BJ (cell line): ENCODE measurements at regions not wholly inside any gene's neighbourhood (a gene's known extent, or its start where the extent isn't known, plus 50 kb on each side); places are given as distances from the start of the nearest gene placed in this dataset.

Experiments
- CTCF ChIA-PET: fragments of 350-600 bp; formaldehyde crosslinking; extraction: SDS; loops from one replicate; lab custom pipeline; 2021; ENCODE audit warnings: antibody characterized with exemption, inconsistent platforms; lab: Yijun Ruan, JAX
- POLR2A ChIA-PET: fragments of 300-600 bp; sonication (Branson Sonifier 250); formaldehyde crosslinking; extraction: SDS; loops from one replicate; lab custom pipeline; 2021; ENCODE audit warnings: antibody characterized with exemption; lab: Charles Lee
- DNase-seq: peaks from one replicate; pipeline ENCODE4 v3.0.0-alpha.2; 2011; ENCODE audit warnings: low read depth
- H3K27me3 ChIP-seq: 2 replicates; pipeline ENCODE4 v1.6.0; 2011; ENCODE audit warnings: low read length; ENCODE audit not compliant: control insufficient read depth, insufficient read depth
- H3K36me3 ChIP-seq: 2 replicates; pipeline ENCODE4 v1.5.1; 2011; ENCODE audit warnings: low read length; ENCODE audit not compliant: control insufficient read depth, insufficient read depth
- H3K4me3 ChIP-seq: 2 replicates; pipeline ENCODE4 v1.5.1; 2011; ENCODE audit warnings: low read depth, mild to moderate bottlenecking, control low read depth, low read length
- CTCF ChIP-seq: IDR thresholded peaks from 2 replicates; pipeline ENCODE4 v1.5.1; 2011; ENCODE audit warnings: low read depth, mild to moderate bottlenecking, control low read depth, inconsistent platforms, low read length, moderate library complexity; ENCODE audit not compliant: insufficient read depth

GRCh38 chr3:145739926-145740325, 421.1 kb downstream of the PLOD2 start:
- Histone ChIP-seq H3K27me3 (no peaks in the 10 kb centered on the region), H3K4me3 (no peak overlapping the region), H3K36me3 (no peaks in the 10 kb centered on the region)
- ChIA-PET CTCF (interaction anchor here (0.7 kb wide), 1 partner anchor 14 kb away, joined by 3 read pairs; no protein-coding TSS in a partner anchor), POLR2A (no interaction called here)
- TF ChIP-seq CTCF: no peak
- DNase-seq: no peak

GRCh38 chr3:145750657-145751056, 410.3 kb downstream of the PLOD2 start:
- no peak for DNase-seq
- Histone ChIP-seq H3K4me3 (no peak overlapping the region), H3K27me3 (no peaks in the 10 kb centered on the region), H3K36me3 (no peaks in the 10 kb centered on the region)
- ChIA-PET CTCF (interaction anchor here (0.6 kb wide), 1 partner anchor 15 kb away, joined by 3 read pairs; no protein-coding TSS in a partner anchor), POLR2A (no interaction called here)
- TF ChIP-seq CTCF: no peak

- no peak overlapping the region for H3K4me3 ChIP-seq
- ChIA-PET POLR2A (no interaction called here), CTCF (no interaction called here)
- no peaks in the 10 kb centered on the region for H3K27me3 ChIP-seq
- DNase-seq: no peak
- H3K36me3 ChIP-seq: no peaks in the 10 kb centered on the region
- TF ChIP-seq CTCF: no peak
These were observed 408.4 kb downstream of the PLOD2 start for GRCh38 chr3:145752576-145752975.

- CTCF ChIA-PET: no interaction called here
These were observed 406.2 kb downstream of the PLOD2 start for GRCh38 chr3:145754605-145755289.

GRCh38 chr3:145760036-145760435, 400.9 kb downstream of the PLOD2 start:
- ChIA-PET POLR2A (no interaction called here), CTCF (no interaction called here)
- no peak for TF ChIP-seq CTCF
- DNase-seq: no peak
- H3K36me3 ChIP-seq: no peaks in the 10 kb centered on the region
- H3K4me3 ChIP-seq: no peak overlapping the region
- H3K27me3 ChIP-seq: no peaks in the 10 kb centered on the region

More at GRCh38 chr3:145754605-145755289, 406.2 kb downstream of the PLOD2 start:
- H3K27me3 ChIP-seq: no peaks in the 10 kb centered on the region
- POLR2A ChIA-PET: no interaction called here
- TF ChIP-seq CTCF: no peak
- no peak for DNase-seq
- no peak overlapping the region for H3K4me3 ChIP-seq
- H3K36me3 ChIP-seq: no peaks in the 10 kb centered on the region
